Ovary (tissue), 3 donors: ENCODE measurements at regions not wholly inside any gene's neighbourhood (a gene's known extent, or its start where the extent isn't known, plus 50 kb on each side); places are given as distances from the start of the nearest gene placed in this dataset.

Experiments
- CTCF ChIP-seq, 3 donors: fragments of 450-650 bp in 2 of 3; fragments of 200-600 bp in 1 of 3; IDR thresholded peaks; one replicate each; pipeline versions ENCODE4 v1.5.1 to v1.8.0; 2016 to 2022; ENCODE audit warnings: antibody characterized with exemption in 3 of 3, mild to moderate bottlenecking in 1 of 3
- EP300 ChIP-seq: sonication (generic); formaldehyde crosslinking; IDR thresholded peaks from one replicate; pipeline ENCODE4 v1.6.1; 2017; ENCODE audit warnings: antibody characterized with exemption
- donor health status: DM: no; HTN: no; CAD: no.

GRCh38 chr5:135279328-135279727 lies 119.7 kb downstream of the MACROH2A1 start:
- TF ChIP-seq EP300: no peak
- no peak for TF ChIP-seq CTCF (IDR thresholded peaks at IDR 0.05)
